Activated T-cell treated with anti-CD3 and anti-CD28 coated beads, Interleukin-2, amount 50 U/mL, for 1 hour (primary cell): ENCODE measurements at regions not wholly inside any gene's neighbourhood (a gene's known extent, or its start where the extent isn't known, plus 50 kb on each side); places are given as distances from the start of the nearest gene placed in this dataset.

ENCODE experiments used
- DNase-seq: peaks from one replicate; pipeline ENCODE4 v3.0.0-alpha.2; 2020

DNA sequence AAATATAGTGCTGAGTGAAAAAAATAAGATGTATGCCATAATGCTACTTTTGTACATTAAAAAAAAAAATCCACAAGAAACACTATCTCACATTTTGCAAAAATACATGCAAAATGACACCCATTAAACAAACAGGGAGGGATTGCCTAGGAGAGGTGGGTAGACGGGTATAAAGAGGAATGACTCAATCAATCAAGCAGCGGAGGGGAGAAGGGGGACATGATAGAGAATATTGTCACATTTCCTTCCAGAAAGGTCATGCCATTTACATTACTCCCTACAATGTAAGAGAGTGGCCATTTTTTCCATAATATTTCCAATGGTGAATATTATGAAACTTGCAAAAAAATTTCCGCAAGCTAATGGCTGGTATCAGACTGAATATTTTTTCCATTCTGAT lies 542.3 kb upstream of the TNP1 start:
- no peak for DNase-seq

DNA sequence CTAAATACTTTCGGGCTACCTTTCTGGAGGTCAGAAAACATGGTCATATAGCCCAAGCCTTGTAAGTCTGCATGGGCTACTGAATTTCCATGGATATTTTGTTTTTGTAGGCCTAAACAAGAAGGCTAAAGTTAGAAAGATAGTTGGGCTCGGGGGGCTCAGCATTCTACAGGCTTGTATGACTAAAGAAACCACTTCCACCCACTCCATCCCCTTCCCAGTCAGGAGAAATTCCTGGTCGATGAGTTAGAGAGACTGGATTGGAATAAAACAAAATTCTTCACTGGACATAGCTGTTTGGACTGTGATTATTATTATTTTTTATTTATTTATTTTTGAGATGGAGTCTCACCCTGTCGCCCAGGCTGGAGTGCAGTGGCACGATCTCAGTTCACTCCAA lies 539.4 kb upstream of the TNP1 start:
- DNase-seq, result no peak

DNA sequence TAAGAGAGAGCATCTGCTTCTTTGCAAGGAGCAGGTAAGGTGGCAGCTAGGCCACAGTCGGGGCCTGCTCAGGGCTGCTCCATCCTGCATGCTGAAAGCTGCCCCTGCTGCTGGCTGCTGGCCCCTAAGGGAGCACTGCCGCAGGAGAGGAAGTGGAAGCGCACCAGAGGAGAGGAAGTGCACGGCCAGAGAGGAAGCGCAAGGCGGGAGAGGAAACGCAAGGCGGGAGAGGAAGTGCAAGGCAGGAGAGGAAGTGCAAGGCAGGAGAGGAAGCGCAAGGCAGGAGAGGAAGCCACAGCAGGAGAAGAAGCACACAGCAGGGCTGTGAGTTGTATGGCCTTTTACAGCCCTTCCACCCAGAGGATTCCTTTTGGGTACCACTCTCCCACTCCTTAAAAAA lies 539.0 kb upstream of the TNP1 start:
- no peak for DNase-seq

DNA sequence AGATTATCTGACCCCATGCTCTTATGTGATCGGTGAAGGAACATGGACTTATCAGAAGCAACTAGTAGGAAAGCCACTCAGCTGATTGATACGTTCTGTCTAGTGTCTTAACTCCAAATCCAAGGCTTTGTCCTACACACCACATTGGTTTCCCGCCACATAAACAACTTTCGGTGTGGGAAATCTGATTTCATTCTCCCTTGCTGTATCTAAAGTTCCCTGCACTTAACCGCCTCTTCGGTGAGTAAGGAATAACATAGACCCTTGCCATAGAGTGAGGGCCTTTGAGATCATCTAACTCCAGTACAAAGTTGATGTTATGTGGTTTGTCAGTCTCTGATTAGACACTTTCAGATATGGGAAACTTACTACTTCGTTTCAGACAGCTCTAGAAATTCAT lies 538.2 kb upstream of the TNP1 start:
- no peak for DNase-seq

DNA sequence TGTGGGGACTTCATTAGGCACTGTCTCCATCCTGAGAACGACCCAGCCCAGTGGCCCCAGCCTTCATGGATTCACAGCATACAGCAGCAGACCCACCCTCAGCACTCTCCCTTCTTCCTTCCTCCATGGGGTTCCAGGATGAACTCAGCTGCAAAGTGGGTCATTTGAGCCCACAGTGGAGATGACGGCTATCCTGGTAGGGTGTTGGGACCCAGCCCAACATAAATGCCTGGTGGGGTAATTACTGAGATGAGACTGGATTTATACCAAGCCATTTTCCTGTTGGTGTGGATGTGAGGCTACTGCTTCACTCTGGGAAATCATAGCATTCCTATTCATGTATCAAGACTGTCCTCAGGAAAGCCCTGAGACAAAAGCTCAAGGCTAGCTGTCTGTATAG lies 536.7 kb upstream of the TNP1 start:
- no peak for DNase-seq

DNA sequence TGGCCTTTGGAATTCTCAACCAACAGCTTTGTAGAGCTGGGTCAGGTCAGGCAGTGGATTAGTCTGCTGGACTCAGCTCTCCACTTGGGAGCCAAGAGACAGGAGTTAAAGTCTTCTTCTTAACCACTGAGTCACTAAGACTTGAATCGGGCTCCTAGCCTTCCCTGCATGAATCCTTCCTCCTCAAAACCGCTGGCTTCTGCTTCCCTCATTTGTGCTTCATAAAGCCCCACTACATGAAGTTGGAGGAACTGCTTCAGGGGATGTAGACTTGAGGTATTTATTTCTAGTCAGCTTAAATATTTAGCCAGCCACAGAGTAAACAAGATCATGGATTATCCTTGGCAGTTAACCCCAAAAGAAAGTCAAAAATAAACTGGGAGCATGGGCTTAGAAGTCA lies 536.3 kb upstream of the TNP1 start:
- DNase-seq, result no peak

DNA sequence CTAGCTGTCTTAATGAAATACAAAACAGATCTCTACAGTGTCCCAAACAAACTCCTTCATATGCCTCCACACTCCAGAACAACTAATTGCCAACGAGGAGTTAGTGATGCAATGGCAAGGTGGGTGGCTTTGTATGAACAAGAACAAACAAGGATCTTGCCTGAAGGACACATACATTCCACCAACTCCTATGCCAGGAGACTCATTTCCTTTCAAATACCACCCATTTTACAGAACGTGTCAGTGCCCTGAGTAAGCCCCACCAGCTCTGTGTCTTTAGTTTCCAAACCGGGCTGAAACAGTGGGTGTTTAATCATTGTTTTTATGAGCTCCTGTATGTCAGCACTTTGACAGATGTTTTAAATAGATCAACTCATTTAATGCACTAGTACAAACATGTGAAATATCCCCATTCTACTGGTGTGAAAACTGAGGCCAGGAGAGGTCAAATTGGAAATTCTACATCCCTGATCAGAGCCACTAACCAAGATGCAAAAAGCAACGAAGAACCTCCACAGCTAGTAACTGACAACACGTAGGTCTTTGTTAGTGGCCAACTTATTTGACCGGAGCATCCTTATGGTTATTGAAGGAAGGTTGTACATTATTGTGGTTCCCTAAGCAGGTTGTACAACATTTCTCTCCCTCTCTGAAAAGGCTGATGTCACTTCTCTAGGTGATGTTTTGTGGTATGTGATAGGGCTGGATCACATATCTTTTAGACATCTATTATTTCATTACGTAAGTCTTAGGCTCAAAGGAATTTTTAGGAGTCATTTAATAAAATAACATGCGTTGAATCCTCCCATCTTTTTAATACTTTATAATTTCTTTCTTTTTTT lies 534.9 kb upstream of the TNP1 start:
- DNase-seq, result no peak

DNA sequence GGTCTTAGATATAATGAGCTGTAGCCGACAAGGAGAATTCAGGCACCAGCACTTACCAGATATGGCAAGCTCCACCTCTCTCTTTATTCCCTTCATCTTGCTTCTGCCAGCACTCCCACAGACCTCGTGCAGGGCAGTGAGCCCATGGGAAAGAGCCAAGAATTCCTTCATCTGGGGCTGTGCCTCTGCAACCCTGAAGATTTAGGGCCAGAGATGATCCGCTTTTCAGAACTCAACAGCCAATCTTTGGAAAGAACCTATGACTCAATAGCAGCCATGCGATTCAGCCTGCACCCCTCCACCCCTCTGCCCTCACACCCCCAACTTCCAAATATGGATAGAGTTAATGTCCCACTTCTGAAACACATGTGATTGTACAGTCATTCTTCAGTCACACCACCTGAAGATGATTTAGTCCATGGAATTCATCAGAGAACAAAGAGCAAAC lies 533.7 kb upstream of the TNP1 start:
- DNase-seq, result no peak

DNA sequence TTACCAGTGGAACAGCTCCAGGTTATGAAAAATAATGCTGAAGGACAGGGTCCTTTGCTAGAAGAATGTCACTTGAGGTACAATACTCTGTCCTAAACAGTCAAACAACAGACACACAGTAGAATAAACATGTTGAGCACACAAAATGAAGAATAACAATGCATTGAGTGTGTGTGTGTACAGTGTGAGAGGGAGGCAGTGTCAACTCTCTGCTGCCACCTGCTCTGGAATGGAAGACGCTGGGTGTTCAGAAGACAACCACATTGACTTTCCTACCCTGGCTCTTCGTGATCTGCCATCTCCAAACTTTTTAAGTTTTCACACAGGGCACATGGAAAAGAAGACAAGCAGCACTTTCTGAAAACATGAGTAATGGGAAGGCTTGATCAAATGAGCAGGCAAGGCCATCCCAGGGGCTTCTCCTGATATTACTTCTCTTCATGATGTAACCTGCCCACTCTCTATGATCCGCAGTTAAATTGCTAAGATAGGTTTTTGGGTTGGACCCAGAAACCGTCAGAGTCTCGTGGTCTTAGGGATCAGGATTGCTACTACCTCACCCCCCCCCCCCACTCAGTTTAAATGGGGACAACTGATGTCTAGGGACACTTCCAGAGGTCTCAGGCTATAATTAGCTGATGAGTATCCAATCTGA lies 533.2 kb upstream of the TNP1 start:
- DNase-seq, result no peak

DNA sequence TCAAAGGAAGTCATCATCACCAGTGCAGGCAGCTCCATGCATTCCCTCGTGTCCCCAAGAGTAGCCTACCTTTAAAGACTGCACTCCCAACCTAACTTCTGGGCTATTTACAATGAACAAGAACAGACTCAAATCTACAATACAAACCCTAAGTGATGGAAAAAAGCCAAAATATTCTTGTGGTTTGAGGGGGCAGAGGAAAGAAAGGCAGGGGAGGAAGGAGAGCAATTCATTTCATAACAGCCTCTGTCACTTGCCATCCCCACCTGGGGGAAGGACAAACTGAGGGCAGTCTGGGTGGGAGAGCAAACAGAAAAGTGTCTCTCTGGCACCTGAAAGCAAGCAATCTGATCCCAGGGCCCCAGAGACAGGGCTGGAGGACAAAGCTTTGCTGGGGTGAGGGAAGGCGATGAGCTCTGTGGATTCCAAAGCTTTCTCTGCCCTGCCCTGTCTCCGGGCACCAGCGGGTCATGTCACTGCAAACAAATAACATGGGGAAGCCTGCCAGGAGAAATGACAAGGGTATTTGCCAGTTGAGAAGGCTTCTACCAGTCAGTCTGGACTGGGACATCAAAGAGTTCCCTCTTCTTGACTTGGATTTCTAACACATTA lies 528.0 kb upstream of the TNP1 start:
- no peak for DNase-seq

DNA sequence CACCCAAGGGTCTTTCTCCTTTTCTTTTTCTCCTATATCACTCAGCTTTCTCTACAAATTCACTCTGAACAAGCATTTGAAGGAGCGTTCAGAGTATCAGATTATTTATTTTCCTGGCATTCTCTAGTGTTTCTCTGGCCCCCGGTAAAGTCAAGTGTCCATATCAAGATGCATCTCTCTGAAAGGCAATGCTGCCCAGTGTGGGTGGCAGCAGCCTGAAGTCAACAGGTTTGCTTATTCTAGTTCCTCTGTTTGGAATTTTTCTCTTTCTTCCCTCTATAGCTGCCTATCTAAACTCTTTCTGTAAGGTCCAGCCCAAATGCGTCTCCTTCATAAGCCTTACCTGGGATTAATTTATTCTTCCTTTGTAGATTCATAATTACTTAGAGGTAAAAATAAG lies 526.2 kb upstream of the TNP1 start:
- no peak for DNase-seq

DNA sequence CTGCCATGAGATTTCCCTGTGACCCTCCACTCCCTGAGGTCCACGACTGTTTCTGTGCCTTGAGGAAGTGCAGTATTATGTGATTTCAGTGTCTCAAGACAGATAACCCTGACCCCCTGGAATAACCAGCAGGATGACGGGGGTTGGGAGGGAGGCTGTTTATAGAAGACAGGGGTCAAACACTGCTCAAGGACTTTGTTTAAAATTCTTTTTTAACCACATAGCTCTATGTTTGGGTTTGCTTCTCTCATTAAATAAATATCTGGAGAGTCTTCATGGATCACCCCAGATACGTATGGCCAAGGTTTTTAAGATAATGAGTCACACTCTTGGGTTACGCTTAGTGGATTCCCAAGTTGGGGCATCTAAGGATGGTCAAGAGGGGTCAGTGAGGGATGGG lies 523.8 kb upstream of the TNP1 start:
- DNase-seq, result no peak

DNA sequence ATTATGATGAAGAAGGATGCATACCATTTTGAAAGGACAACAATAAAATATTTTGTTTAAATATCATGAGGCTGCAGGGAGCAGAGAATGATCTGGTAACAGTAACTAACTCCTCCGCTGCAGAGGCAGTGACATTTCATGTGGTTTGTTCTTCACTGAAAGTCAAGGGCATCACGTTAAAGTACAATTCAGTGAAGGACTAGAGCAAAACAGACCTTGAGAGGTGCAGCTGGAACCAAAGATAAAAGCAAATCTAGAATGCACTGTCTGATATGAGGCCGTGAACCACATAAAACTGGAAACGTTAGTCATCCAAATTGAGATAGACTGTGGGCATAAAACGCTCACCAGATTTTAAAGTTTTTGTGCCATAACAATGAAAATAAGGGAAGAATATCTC lies 522.9 kb upstream of the TNP1 start:
- no peak for DNase-seq

DNA sequence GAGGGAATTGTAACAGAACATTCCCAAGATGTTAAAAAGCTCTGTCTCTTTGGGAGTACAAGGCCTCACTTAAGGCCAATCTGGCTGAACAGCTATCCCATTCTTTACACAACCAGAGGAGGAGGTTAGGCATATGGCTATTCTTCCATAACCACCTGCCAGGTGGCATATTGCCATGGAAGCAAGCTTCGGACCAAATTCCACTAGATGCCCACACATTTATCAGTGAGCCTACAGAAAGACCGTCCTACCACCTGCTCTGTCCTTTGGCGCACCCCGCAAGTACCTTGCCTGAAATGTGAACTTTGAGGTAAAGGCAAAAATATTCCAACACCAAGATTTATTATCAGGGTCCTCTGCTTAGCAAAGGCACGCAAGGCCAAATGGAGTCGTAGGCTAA lies 519.9 kb upstream of the TNP1 start:
- no peak for DNase-seq

DNA sequence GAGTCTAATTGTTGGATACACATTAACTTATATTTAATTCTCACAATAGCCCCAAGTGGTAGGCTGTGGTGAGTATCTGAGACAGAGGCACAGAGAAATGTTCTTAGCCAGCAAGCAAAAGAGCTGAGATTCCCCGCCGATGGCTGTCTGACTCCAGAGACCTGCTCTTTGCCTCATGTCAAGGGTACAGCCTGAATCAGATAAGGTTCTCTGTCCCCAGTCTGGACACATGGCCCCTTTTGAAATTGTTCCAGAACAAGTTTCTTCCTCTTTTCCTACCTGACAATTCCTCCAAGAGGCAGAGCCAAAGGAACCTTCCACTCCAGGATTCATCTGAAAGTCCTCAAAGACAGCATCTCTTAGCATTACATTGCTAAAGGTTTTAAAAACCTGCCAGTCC lies 512.9 kb upstream of the TNP1 start:
- no peak for DNase-seq

DNA sequence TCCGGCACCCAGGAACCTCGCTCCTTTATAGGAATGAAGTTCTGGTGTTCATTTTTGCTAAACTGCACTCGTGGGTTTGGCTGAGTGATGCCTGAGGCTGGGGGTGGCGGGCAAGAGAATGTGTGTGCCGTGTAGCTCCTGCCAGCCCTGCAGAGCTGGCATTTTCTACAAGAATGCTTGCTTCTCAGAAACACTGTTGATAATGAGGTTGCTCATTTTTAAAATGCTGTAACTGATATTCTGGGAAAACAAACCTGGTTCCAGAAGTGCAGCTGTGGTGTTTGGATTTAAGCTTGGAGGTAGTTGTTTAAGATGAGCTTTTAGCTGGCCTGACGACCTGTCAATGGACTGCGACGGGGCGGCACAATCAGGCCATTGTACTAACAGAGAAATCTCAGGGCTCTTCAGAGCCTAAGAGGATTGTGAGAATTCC lies 511.9 kb upstream of the TNP1 start:
- DNase-seq, result no peak

DNA sequence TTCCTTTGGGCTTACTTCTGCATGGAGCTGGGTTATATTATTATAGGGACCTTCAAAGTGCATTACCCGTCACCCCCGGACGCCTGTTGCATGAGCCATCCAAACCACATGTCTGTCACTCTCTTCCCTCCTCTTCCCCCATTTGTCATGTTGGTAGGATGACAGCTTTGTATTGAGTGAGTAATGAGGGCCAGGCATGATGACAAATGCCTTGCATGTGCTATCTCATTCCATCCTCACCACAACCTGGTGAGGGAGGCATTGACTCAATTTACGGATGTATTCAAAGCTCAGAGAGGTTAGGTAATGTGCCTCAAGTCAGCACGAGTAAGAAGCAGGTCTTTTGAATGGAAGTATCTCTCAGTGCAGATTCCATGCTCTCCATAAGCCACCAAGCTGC lies 510.5 kb upstream of the TNP1 start:
- DNase-seq, result no peak

DNA sequence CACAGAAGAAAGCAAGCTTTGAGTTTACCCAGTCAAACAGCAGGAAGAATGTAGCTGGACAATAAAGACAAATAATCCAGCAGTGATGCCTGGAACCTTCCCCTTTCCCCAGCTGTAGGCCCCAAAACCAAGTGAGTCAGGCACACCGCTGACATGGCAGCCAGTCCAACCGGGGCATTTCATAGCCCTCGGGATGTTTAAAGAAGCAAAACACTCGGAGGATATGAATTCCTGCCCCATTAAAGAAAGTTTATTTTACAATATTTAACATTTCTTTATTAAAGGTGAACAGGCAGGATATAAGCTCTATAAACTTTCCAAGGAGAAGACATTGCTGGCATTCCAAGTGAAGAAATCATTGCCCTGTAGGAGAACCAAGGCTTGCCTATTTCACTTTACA lies 507.6 kb upstream of the TNP1 start:
- no peak for DNase-seq

DNA sequence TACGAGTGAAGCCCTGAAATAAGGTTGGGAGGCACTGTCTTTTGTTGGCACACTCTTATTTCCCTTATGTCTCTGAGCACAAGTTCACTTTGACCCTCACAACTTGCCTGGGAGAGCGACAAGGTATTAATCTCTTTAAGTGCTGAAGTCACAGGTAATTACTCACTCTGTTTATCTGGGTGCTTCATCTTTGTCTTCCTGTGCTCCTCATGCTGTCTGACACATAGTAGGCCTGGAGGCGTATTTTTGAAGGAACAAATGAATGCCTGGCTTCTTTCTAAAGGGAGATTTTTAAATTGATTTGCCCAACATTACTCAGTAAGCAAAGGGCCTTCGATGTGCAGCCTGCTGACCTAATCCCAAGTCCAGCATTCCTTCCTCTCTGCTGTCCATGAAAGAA lies 507.1 kb upstream of the TNP1 start:
- DNase-seq, result no peak

DNA sequence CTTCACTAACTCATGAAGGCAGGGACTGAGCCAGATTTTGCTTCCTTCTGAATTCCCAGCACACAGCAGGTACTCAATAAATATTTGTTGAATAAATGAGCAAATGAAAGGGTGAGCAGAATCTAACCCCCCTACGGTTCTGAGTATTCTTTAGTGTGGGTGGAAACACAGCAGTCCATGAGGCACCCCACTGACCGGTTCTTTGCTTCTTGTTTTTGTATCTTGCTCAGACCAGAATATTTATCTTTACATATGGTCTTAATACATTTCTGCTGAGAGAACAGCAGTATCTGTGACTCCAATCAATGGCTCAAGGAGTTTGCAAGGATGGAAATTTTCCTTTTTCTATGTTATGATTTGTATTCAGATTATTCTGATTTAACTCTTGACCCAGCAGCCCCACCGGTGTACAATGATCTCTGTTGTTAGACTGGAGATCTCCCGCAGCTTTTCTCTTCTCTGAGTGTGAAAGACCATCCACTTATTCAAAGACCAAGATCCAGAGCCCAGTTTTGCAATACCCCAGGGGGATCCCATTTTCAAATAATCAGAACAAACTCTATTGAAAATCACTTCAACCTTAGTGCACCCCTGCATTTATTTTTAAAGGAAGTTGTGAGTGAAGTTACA lies 506.5 kb upstream of the TNP1 start:
- no peak for DNase-seq

DNA sequence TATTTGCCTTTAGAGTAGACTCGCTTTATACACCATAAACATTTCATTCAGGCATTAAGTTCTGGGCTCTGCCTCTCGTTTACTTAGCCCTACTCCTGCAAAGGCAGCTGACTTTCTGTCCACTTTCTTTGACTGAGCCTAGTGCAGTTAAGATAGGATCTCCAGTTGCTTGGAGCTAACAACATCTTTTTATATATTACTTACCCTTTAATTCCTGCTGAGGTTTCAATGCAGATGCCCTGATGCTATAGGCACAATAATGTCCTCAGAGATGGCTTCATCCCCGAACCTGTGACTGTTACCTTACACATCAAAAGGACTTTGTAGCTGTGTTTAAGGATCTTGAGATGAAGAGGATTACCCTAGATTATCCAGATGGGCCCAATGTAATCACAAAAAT lies 505.8 kb upstream of the TNP1 start:
- DNase-seq, result no peak

DNA sequence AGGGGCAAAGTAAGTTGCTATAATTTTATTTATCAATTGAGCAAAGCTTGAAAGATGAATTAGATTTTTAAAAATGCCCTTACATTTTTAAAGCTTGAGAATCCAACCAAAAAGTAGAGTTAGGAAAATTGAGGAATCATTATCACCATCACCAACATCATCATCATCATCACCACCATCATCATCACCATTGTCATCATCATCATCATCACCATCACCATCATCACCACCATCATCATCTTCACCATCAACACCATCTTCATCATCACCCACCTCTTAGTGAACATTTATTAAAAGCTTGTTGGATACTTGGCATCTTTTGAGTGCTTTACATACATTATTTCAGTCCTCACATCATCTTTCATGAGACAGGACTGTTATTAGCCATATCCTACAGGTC lies 504.4 kb upstream of the TNP1 start:
- no peak for DNase-seq

DNA sequence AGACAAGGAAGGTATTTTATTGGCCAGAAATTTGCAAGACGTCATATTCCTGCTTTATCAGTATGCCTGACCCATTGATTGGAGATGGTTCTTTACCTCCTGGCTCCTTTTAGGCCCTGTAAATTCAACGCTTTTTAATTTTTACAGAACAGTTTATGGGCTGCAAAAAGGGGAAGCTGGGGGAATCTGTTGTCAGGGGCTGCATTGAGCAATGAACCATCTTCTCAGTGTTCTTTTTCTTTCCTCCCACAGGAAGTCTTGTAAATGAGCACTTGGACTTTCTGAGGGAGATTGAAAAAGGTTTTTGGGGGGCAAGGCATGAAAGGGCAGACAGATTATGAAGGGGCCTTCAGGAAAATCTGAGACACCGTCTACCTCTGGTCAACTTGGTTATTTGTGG lies 503.6 kb upstream of the TNP1 start:
- no peak for DNase-seq

DNA sequence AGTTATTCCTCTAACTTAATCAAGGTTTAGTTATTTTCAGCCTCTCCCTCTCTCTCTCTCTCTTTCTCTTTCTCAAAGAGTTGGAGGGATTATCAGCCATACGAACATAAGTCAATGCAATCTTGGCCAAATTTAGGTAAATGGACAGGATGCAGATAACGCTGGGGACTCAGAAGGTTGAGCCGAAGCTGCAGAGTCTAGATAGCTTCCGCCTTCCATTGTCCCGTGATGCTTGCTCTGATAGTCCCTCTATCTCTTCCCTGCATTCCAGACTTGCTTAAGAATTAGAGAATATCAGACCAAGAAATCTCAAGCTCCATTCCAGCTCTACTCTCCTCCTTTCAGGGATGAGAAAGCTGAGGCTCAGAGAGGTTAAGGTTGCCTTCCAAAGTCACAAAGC lies 502.8 kb upstream of the TNP1 start:
- DNase-seq, result no peak
